CD14-positive monocyte (primary cell): ENCODE measurements at regions not wholly inside any gene's neighbourhood (a gene's known extent, or its start where the extent isn't known, plus 50 kb on each side); places are given as distances from the start of the nearest gene placed in this dataset.

ENCODE experiments used
- DNase-seq, 3 donors: peaks; one replicate each; pipeline ENCODE4 v3.0.0-alpha.2; 2011 to 2022
- H2AFZ ChIP-seq: 2 replicates; pipeline ENCODE4 v1.6.0; 2012; ENCODE audit warnings: mild to moderate bottlenecking, low read depth, low read length, inconsistent platforms; ENCODE audit not compliant: insufficient read depth, poor library complexity, severe bottlenecking
- H3K27ac ChIP-seq, 2 donors: 1 replicate in 1 of 2; 2 replicates in 1 of 2; pipeline ENCODE4 v1.5.1; 2012 to 2013; ENCODE audit warnings: low read length in 2 of 2, control low read depth in 1 of 2, inconsistent platforms in 1 of 2, low read depth in 1 of 2, mild to moderate bottlenecking in 1 of 2
- H3K27me3 ChIP-seq, 2 donors: one replicate each; pipeline versions ENCODE4 v1.6.0 to v1.6.1; 2011 to 2013; ENCODE audit warnings: low read length in 2 of 2; ENCODE audit not compliant: control insufficient read depth in 2 of 2, insufficient read depth in 2 of 2
- H3K36me3 ChIP-seq, 2 donors: replicated peaks in 1 of 2; 1 replicate in 1 of 2; 2 replicates in 1 of 2; pipeline versions ENCODE4 v1.5.1 to v1.6.1; 2012 to 2013; ENCODE audit warnings: low read length in 2 of 2, control low read depth in 1 of 2, inconsistent platforms in 1 of 2, mild to moderate bottlenecking in 1 of 2; ENCODE audit not compliant: insufficient read depth in 2 of 2, control insufficient read depth in 1 of 2
- H3K4me1 ChIP-seq, 2 donors: 1 replicate in 1 of 2; 2 replicates in 1 of 2; pipeline versions ENCODE4 v1.5.1 to v1.6.1; 2012 to 2013; ENCODE audit warnings: low read length in 2 of 2, control low read depth in 1 of 2, inconsistent platforms in 1 of 2, mild to moderate bottlenecking in 1 of 2, moderate library complexity in 1 of 2; ENCODE audit not compliant: insufficient read depth in 2 of 2, control insufficient read depth in 1 of 2
- H3K4me2 ChIP-seq: replicated peaks from 2 replicates; pipeline ENCODE3; 2012; ENCODE audit warnings: low read length, moderate library complexity, mild to moderate bottlenecking; ENCODE audit not compliant: poor library complexity, severe bottlenecking; ENCODE audit errors: extremely low read depth
- H3K4me3 ChIP-seq, 3 experiments: fragments of 200-600 bp in 1 of 3; sonication (generic) in 1 of 3; replicated peaks in 1 of 3; 1 replicate in 2 of 3; 2 replicates in 1 of 3; pipeline ENCODE4 v1.5.1; 2011 to 2013; ENCODE audit warnings: low read length in 3 of 3, mild to moderate bottlenecking in 3 of 3, control low read depth in 2 of 3, low read depth in 2 of 3, inconsistent platforms in 1 of 3, moderate library complexity in 1 of 3
- H3K79me2 ChIP-seq: 2 replicates; pipeline ENCODE4 v1.6.0; 2012; ENCODE audit warnings: mild to moderate bottlenecking, control low read depth, inconsistent platforms, low read length, moderate library complexity; ENCODE audit not compliant: insufficient read depth
- H3K9ac ChIP-seq: 2 replicates; pipeline ENCODE4 v1.6.0; 2017; ENCODE audit warnings: low read length, mild to moderate bottlenecking; ENCODE audit not compliant: insufficient read depth, poor library complexity, severe bottlenecking
- H3K9me3 ChIP-seq, 2 donors: replicated peaks in 1 of 2; 1 replicate in 1 of 2; 2 replicates in 1 of 2; pipeline versions ENCODE4 v1.5.1 to v1.6.1; 2012 to 2013; ENCODE audit warnings: low read length in 2 of 2, control low read depth in 1 of 2; ENCODE audit not compliant: control insufficient read depth in 1 of 2, insufficient read depth in 1 of 2
- H4K20me1 ChIP-seq: 2 replicates; pipeline ENCODE4 v1.6.0; 2012; ENCODE audit warnings: mild to moderate bottlenecking, low read length, control low read depth, moderate library complexity; ENCODE audit not compliant: insufficient read depth
- H3K27ac Mint-ChIP-seq, 7 donors: one replicate each; pipeline ENCODE4 v1.8.0; 2020; ENCODE audit warnings: mild to moderate bottlenecking in 7 of 7, mixed read lengths in 7 of 7, moderate library complexity in 6 of 7, inconsistent platforms in 2 of 7
- H3K27me3 Mint-ChIP-seq, 3 donors: one replicate each; pipeline ENCODE4 v1.8.0; 2021 to 2022; ENCODE audit warnings: low read depth in 3 of 3, mild to moderate bottlenecking in 3 of 3, mixed read lengths in 3 of 3, moderate library complexity in 3 of 3, inconsistent platforms in 1 of 3
- H3K36me3 Mint-ChIP-seq, 2 donors: one replicate each; pipeline ENCODE4 v1.8.0; 2020; ENCODE audit warnings: mixed read lengths in 2 of 2, inconsistent platforms in 1 of 2, mild to moderate bottlenecking in 1 of 2
- H3K4me1 Mint-ChIP-seq: one replicate; pipeline ENCODE4 v1.8.0; 2020; ENCODE audit warnings: mild to moderate bottlenecking, mixed read lengths
- H3K4me3 Mint-ChIP-seq, 2 donors: one replicate each; pipeline ENCODE4 v1.8.0; 2020; ENCODE audit warnings: mild to moderate bottlenecking in 2 of 2, mixed read lengths in 2 of 2, moderate library complexity in 1 of 2
- H3K9me3 Mint-ChIP-seq, 7 donors: one replicate each; pipeline ENCODE4 v1.8.0; 2020 to 2022; ENCODE audit warnings: mixed read lengths in 7 of 7, mild to moderate bottlenecking in 6 of 7, moderate library complexity in 6 of 7, inconsistent platforms in 2 of 7
- WGBS: methylation state at CpG from one replicate; pipeline ENCODE4 v1.1.5; 2013; ENCODE audit warnings: missing lambda C conversion rate; ENCODE audit not compliant: insufficient coverage; 5-methylcytosine and 5-hydroxymethylcytosine counted together
- intact Hi-C, 2 donors: fragments of 100-400 bp; cut with micrococcal nuclease; formaldehyde crosslinking; loops; one replicate each; pipeline versions ENCODE4 v1.15.0 to v1.15.1; 2023
- TF ChIP-seq, protein P1 (sequence below): fragments of 200-600 bp; IDR thresholded peaks from one replicate; pipeline ENCODE4 v1.8.0; 2022; ENCODE audit warnings: antibody characterized with exemption, mild to moderate bottlenecking

- Histone ChIP-seq H3K79me2 (no peaks in the 10 kb centered on the region), H3K9ac (no peak overlapping the region), H4K20me1 (no peaks in the 10 kb centered on the region), H3K4me2 (no peak overlapping the region), H3K4me3 (no peak overlapping the region), H3K27ac (no peak overlapping the region), H3K4me1 (no peaks in the 10 kb centered on the region), H3K27me3 (no peaks in the 10 kb centered on the region), H3K36me3 (no peaks in the 10 kb centered on the region), H3K9me3 (no peaks in the 10 kb centered on the region), H2AFZ (no peak overlapping the region)
- intact Hi-C loops, result no loop called here
- Mint-ChIP-seq H3K4me1 (no peaks in the 10 kb centered on the region), H3K36me3 (no peaks in the 10 kb centered on the region), H3K27ac (no peak overlapping the region), H3K9me3 (peaks cover 6 to 21% (median 9%) of the 10 kb centered on the region in 7 donors), H3K27me3 (peaks cover 0 to 1% (median 0%) of the 10 kb centered on the region in 3 donors), H3K4me3 (no peak overlapping the region)
- TF ChIP-seq, protein P1, sequence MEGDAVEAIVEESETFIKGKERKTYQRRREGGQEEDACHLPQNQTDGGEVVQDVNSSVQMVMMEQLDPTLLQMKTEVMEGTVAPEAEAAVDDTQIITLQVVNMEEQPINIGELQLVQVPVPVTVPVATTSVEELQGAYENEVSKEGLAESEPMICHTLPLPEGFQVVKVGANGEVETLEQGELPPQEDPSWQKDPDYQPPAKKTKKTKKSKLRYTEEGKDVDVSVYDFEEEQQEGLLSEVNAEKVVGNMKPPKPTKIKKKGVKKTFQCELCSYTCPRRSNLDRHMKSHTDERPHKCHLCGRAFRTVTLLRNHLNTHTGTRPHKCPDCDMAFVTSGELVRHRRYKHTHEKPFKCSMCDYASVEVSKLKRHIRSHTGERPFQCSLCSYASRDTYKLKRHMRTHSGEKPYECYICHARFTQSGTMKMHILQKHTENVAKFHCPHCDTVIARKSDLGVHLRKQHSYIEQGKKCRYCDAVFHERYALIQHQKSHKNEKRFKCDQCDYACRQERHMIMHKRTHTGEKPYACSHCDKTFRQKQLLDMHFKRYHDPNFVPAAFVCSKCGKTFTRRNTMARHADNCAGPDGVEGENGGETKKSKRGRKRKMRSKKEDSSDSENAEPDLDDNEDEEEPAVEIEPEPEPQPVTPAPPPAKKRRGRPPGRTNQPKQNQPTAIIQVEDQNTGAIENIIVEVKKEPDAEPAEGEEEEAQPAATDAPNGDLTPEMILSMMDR, result no peak
- DNase-seq, result no peak
Measured at GRCh38 chr4:144583658-144584057, 62.3 kb upstream of the HHIP start.

GRCh38 chr4:144584428-144584827 is 61.5 kb upstream of the HHIP start:
- no peak overlapping the region for H3K27ac Mint-ChIP-seq
- Histone ChIP-seq H3K4me3 (no peak overlapping the region), H2AFZ (no peak overlapping the region), H3K36me3 (no peaks in the 10 kb centered on the region), H3K79me2 (no peaks in the 10 kb centered on the region), H3K4me1 (no peaks in the 10 kb centered on the region), H3K4me2 (no peak overlapping the region), H3K27ac (no peak overlapping the region), H3K9ac (no peak overlapping the region), H4K20me1 (no peaks in the 10 kb centered on the region), H3K27me3 (no peaks in the 10 kb centered on the region), H3K9me3 (peaks cover 0 to 2% of the 10 kb centered on the region in 2 donors)
- no peaks in the 10 kb centered on the region for H3K36me3 Mint-ChIP-seq
- no peaks in the 10 kb centered on the region for H3K4me1 Mint-ChIP-seq
- WGBS, result 72% methylated on average over 2 of the region's 3 CpGs
- DNase-seq, result no peak
- TF ChIP-seq, protein P1, result no peak
- peaks cover 5 to 18% (median 9%) of the 10 kb centered on the region in 7 donors for H3K9me3 Mint-ChIP-seq
- peaks cover 0 to 1% (median 0%) of the 10 kb centered on the region in 3 donors for H3K27me3 Mint-ChIP-seq
- H3K4me3 Mint-ChIP-seq, result no peak overlapping the region
- intact Hi-C loops, result no loop called here
